Panc1 (cell line): ENCODE measurements at regions not wholly inside any gene's neighbourhood (a gene's known extent, or its start where the extent isn't known, plus 50 kb on each side); places are given as distances from the start of the nearest gene placed in this dataset.

Source experiments
- ATAC-seq: fragments of 200-7000 bp; cut with Tn5 transposase; 2 replicates; pipeline ENCODE4 v1.9.1; 2020; ENCODE audit warnings: mild to moderate bottlenecking, moderate library complexity
- BruUV-seq: library from RNA; stranded (reverse); fragments of 400-500 nt; replicated peaks from 2 replicates; lab custom pipeline; 2021; lab: Mats Ljungman, UMichigan
- CTCF ChIA-PET: fragments of 300-600 bp; sonication (Branson Sonifier 250); formaldehyde crosslinking; loops from one replicate; lab custom pipeline; 2022; ENCODE audit warnings: antibody characterized with exemption; lab: Charles Lee
- POLR2A ChIA-PET: fragments of 300-600 bp; sonication (Branson Sonifier 250); formaldehyde crosslinking; loops from one replicate; lab custom pipeline; 2022; ENCODE audit warnings: antibody characterized with exemption; lab: Charles Lee
- DNase-seq: peaks from one replicate; pipeline ENCODE4 v3.0.0-alpha.2; 2010; ENCODE audit warnings: low read depth, low spot score
- H3K27ac ChIP-seq: 2 replicates; pipeline ENCODE4 v1.5.1; 2011; ENCODE audit warnings: mild to moderate bottlenecking, low read length, inconsistent platforms
- H3K27me3 ChIP-seq: fragments of 200-500 bp; sonication (Bioruptor generic); 2 replicates; pipeline ENCODE4 v1.6.0; 2014; ENCODE audit warnings: low read length, inconsistent platforms; ENCODE audit not compliant: control insufficient read depth, insufficient read depth
- H3K36me3 ChIP-seq: fragments of 200-500 bp; sonication (Bioruptor generic); 2 replicates; pipeline ENCODE4 v1.5.1; 2014; ENCODE audit warnings: inconsistent platforms, mild to moderate bottlenecking, low read length, moderate library complexity; ENCODE audit not compliant: control insufficient read depth, insufficient read depth
- H3K4me1 ChIP-seq: 2 replicates; pipeline ENCODE4 v1.5.1; 2011; ENCODE audit warnings: inconsistent platforms, mild to moderate bottlenecking, low read length, moderate library complexity; ENCODE audit not compliant: control insufficient read depth, insufficient read depth
- H3K4me3 ChIP-seq, 2 experiments: 2 replicates each; pipeline ENCODE4 v1.5.1; 2011 to 2012; ENCODE audit warnings: low read depth in 2 of 2, low read length in 2 of 2, mild to moderate bottlenecking in 2 of 2, inconsistent platforms in 1 of 2, moderate library complexity in 1 of 2
- H3K9me3 ChIP-seq: fragments of 200-500 bp; sonication (Bioruptor generic); 2 replicates; pipeline ENCODE4 v1.5.1; 2014; ENCODE audit warnings: low read depth, mild to moderate bottlenecking, inconsistent platforms, low read length, moderate library complexity; ENCODE audit not compliant: control insufficient read depth, insufficient read depth
- POLR2AphosphoS5 ChIP-seq: IDR thresholded peaks from 2 replicates; pipeline ENCODE4 v1.6.1; 2012; ENCODE audit warnings: mild to moderate bottlenecking, low read depth, low read length, moderate library complexity
- REST ChIP-seq, 2 experiments: IDR thresholded peaks; 2 replicates each; pipeline ENCODE4 v1.6.1; 2011 to 2012; ENCODE audit warnings: low read depth in 2 of 2, control low read depth in 1 of 2, low read length in 1 of 2, mild to moderate bottlenecking in 1 of 2, moderate library complexity in 1 of 2; ENCODE audit not compliant: insufficient read depth in 1 of 2
- SIN3A ChIP-seq: IDR thresholded peaks from 2 replicates; pipeline ENCODE4 v1.6.1; 2012; ENCODE audit warnings: low read depth, mild to moderate bottlenecking, low read length, moderate library complexity, borderline replicate concordance; ENCODE audit not compliant: insufficient read depth
- TCF7L2 ChIP-seq: IDR thresholded peaks from 2 replicates; pipeline ENCODE4 v1.6.1; 2011; ENCODE audit warnings: mild to moderate bottlenecking, low read depth, low read length, inconsistent platforms
- in situ Hi-C: cut with HindIII; loops from 2 replicates; pipeline ENCODE4 v1.10.0; 2016; ENCODE audit warnings: low sequenced_read_pairs, low pct_unique_long_range_greater_than_20kb
- intact Hi-C: fragments of 100-400 bp; cut with micrococcal nuclease; formaldehyde crosslinking; loops from one replicate; pipeline ENCODE4 v1.10.0; 2022; ENCODE audit not compliant: unreplicated experiment
- TF ChIP-seq, protein P1 (sequence below): fragments of 450-650 bp; IDR thresholded peaks from 2 replicates; pipeline ENCODE4 v1.5.1; 2017; ENCODE audit warnings: mild to moderate bottlenecking

GRCh38 chr6:99011151-99011550, 63.4 kb upstream of the FBXL4 start:
- ATAC-seq (no peak), DNase-seq (no peak)
- in situ Hi-C loops: no loop called here
- ChIA-PET POLR2A (no interaction called here), CTCF (no interaction called here)
- intact Hi-C loops: no loop called here
- H3K9me3 ChIP-seq: no peaks in the 10 kb centered on the region
- no TSS peak for BruUV-seq
- no peaks in the 10 kb centered on the region for H3K36me3 ChIP-seq
- TF ChIP-seq, protein P1, sequence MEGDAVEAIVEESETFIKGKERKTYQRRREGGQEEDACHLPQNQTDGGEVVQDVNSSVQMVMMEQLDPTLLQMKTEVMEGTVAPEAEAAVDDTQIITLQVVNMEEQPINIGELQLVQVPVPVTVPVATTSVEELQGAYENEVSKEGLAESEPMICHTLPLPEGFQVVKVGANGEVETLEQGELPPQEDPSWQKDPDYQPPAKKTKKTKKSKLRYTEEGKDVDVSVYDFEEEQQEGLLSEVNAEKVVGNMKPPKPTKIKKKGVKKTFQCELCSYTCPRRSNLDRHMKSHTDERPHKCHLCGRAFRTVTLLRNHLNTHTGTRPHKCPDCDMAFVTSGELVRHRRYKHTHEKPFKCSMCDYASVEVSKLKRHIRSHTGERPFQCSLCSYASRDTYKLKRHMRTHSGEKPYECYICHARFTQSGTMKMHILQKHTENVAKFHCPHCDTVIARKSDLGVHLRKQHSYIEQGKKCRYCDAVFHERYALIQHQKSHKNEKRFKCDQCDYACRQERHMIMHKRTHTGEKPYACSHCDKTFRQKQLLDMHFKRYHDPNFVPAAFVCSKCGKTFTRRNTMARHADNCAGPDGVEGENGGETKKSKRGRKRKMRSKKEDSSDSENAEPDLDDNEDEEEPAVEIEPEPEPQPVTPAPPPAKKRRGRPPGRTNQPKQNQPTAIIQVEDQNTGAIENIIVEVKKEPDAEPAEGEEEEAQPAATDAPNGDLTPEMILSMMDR: no peak
- TF ChIP-seq TCF7L2 (no peak), POLR2AphosphoS5 (no peak), SIN3A (no peak), REST (IDR thresholded peaks at IDR 0.05; ENCODE audit: insufficient read depth in 1 of 2, low read depth in 2 of 2, low read length in 1 of 2) (no peak)
- peaks cover 5% of the 10 kb centered on the region; the same call in 1 of the 2 replicates for H3K27me3 ChIP-seq
- no peak overlapping the region for H3K4me3 ChIP-seq
- H3K27ac ChIP-seq: no peak overlapping the region
- no peaks in the 10 kb centered on the region for H3K4me1 ChIP-seq

DNA sequence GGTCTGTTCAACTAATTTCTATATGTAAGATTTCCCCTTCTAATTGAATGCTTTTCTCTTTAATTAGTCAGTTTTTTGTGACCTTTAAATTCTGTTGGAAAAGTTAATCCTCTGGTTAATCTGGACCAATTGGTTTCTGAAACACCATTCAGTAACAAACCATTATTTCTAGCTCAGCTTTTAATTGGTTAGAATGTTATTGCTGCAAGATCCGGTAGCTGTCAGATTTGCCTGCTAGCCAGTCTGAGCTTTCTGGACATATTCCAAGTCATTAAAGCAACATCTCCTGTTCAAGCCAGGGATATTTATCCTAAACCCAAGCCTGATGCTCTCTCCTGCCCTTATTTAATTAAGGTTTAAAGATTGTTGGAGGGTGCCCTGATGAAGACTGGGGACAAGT, 55.1 kb upstream of the FBXL4 start:
- TF ChIP-seq SIN3A: no peak
- TF ChIP-seq, protein P1: no peak
- TF ChIP-seq REST (IDR thresholded peaks at IDR 0.05; ENCODE audit: insufficient read depth in 1 of 2, low read depth in 2 of 2, low read length in 1 of 2): no peak
- TF ChIP-seq POLR2AphosphoS5: no peak
- no peak for TF ChIP-seq TCF7L2
- ATAC-seq (no peak), DNase-seq (no peak)
- H3K4me3 ChIP-seq: no peak overlapping the region
- in situ Hi-C loops: no loop called here
- no TSS peak for BruUV-seq
- ChIA-PET CTCF (no interaction called here), POLR2A (no interaction called here)
- H3K27me3 ChIP-seq: no peaks in the 10 kb centered on the region
- H3K4me1 ChIP-seq: no peaks in the 10 kb centered on the region
- H3K27ac ChIP-seq: no peak overlapping the region
- no peaks in the 10 kb centered on the region for H3K9me3 ChIP-seq
- H3K36me3 ChIP-seq: no peaks in the 10 kb centered on the region
- intact Hi-C loops: no loop called here
